Parathyroid adenoma (tissue), 2 donors: ENCODE measurements at regions not wholly inside any gene's neighbourhood (a gene's known extent, or its start where the extent isn't known, plus 50 kb on each side); places are given as distances from the start of the nearest gene placed in this dataset.

Experiments
- H2AFZ ChIP-seq: fragments of 300-600 bp; sonication (generic); one replicate; pipeline ENCODE4 v1.7.0; 2017; ENCODE audit warnings: antibody characterized with exemption, mild to moderate bottlenecking
- H3K27ac ChIP-seq: fragments of 300-600 bp; sonication (generic); one replicate; pipeline ENCODE4 v1.7.0; 2017
- H3K27me3 ChIP-seq: fragments of 300-600 bp; sonication (generic); one replicate; pipeline ENCODE4 v1.7.0; 2017; ENCODE audit warnings: low read length; ENCODE audit not compliant: control insufficient read depth, insufficient read depth
- H3K36me3 ChIP-seq: fragments of 300-600 bp; sonication (generic); one replicate; pipeline ENCODE4 v1.7.0; 2017; ENCODE audit warnings: low read length; ENCODE audit not compliant: control insufficient read depth, insufficient read depth
- H3K4me1 ChIP-seq: fragments of 300-600 bp; sonication (generic); one replicate; pipeline ENCODE4 v1.7.0; 2017; ENCODE audit warnings: control low read depth
- H3K4me2 ChIP-seq: fragments of 300-600 bp; sonication (generic); one replicate; pipeline ENCODE4 v1.7.0; 2017; ENCODE audit warnings: low read length
- H3K4me3 ChIP-seq: fragments of 300-600 bp; sonication (generic); one replicate; pipeline ENCODE4 v1.7.0; 2017; ENCODE audit warnings: low read depth, low read length
- H3K79me2 ChIP-seq: fragments of 300-600 bp; sonication (generic); one replicate; pipeline ENCODE4 v1.7.0; 2017; ENCODE audit warnings: control low read depth
- H3K9ac ChIP-seq: fragments of 300-600 bp; sonication (generic); one replicate; pipeline ENCODE4 v1.7.0; 2017; ENCODE audit warnings: mild to moderate bottlenecking
- H3K9me3 ChIP-seq: fragments of 300-600 bp; sonication (generic); one replicate; pipeline ENCODE4 v1.7.0; 2017; ENCODE audit warnings: low read length; ENCODE audit not compliant: control insufficient read depth
- TF ChIP-seq, protein P1 (sequence below): fragments of 300-600 bp; sonication (generic); IDR thresholded peaks from one replicate; pipeline ENCODE4 v1.7.0; 2017; ENCODE audit warnings: antibody characterized with exemption, mild to moderate bottlenecking
- donor health status: primary hyperparathyroidism.

DNA sequence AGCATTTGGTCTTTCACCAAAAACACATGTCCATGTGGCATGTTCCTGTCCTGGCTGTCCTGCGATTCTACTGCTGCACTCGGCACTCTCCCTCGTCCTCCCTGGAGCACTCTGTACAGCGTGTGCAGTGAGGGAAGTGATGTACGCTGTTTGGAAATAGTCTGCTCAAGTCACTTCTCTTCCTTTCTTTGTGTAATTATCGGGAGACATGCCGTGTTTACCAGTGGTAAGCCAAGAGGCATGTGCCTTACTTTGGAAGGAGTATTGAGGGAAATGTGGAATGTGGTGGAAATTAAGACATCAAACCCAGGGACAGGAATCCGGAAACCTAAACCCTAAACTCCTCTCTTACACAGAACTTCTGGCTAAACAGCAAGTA, 268.5 kb upstream of the FOXQ1 start:
- Histone ChIP-seq H3K4me2 (no peak overlapping the region), H3K9me3 (no peaks in the 10 kb centered on the region), H3K4me3 (no peak overlapping the region), H3K36me3 (no peaks in the 10 kb centered on the region), H2AFZ (no peak overlapping the region), H3K79me2 (no peaks in the 10 kb centered on the region), H3K27me3 (no peaks in the 10 kb centered on the region), H3K4me1 (no peaks in the 10 kb centered on the region), H3K9ac (no peak overlapping the region), H3K27ac (no peak overlapping the region)
- TF ChIP-seq, protein P1, sequence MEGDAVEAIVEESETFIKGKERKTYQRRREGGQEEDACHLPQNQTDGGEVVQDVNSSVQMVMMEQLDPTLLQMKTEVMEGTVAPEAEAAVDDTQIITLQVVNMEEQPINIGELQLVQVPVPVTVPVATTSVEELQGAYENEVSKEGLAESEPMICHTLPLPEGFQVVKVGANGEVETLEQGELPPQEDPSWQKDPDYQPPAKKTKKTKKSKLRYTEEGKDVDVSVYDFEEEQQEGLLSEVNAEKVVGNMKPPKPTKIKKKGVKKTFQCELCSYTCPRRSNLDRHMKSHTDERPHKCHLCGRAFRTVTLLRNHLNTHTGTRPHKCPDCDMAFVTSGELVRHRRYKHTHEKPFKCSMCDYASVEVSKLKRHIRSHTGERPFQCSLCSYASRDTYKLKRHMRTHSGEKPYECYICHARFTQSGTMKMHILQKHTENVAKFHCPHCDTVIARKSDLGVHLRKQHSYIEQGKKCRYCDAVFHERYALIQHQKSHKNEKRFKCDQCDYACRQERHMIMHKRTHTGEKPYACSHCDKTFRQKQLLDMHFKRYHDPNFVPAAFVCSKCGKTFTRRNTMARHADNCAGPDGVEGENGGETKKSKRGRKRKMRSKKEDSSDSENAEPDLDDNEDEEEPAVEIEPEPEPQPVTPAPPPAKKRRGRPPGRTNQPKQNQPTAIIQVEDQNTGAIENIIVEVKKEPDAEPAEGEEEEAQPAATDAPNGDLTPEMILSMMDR, result no peak

GRCh38 chr6:1042583-1043457, 269.1 kb upstream of the FOXQ1 start:
- Histone ChIP-seq H3K79me2 (no peaks in the 10 kb centered on the region), H3K9me3 (no peaks in the 10 kb centered on the region), H3K9ac (no peak overlapping the region), H3K36me3 (no peaks in the 10 kb centered on the region), H3K4me2 (no peak overlapping the region), H3K4me1 (no peaks in the 10 kb centered on the region), H3K27ac (no peak overlapping the region), H2AFZ (no peak overlapping the region), H3K4me3 (no peak overlapping the region), H3K27me3 (no peaks in the 10 kb centered on the region)
- TF ChIP-seq, protein P1, result no peak

- Histone ChIP-seq H3K4me1 (no peaks in the 10 kb centered on the region), H3K4me3 (no peak overlapping the region), H2AFZ (no peak overlapping the region), H3K9ac (no peak overlapping the region), H3K27ac (no peak overlapping the region), H3K27me3 (no peaks in the 10 kb centered on the region), H3K36me3 (no peaks in the 10 kb centered on the region), H3K4me2 (no peak overlapping the region), H3K79me2 (no peaks in the 10 kb centered on the region), H3K9me3 (no peaks in the 10 kb centered on the region)
- TF ChIP-seq, protein P1, result no peak
These were observed 271.5 kb upstream of the FOXQ1 start for GRCh38 chr6:1040393-1040792.

DNA sequence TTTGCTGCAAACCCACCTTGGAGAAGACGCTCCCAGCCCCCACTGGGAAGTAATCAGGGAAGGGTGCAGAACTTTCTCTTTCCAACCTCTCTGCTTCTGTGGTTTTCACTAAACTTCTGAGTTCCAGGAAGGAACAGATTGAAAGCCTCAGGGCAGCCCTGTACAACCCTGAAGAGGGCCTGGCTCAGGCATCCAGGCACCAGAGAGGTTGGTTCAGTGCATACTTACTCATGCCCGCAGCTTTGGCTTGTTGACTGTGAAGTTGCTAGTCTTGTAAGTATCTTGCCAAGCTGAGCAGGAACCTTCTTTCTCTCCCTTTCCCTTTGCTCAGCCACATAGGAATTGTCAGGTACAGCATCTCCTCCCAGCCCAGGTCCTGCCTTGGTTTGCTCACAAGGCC, 272.2 kb upstream of the FOXQ1 start:
- no peaks in the 10 kb centered on the region for H3K4me1 ChIP-seq
- no peaks in the 10 kb centered on the region for H3K79me2 ChIP-seq
- TF ChIP-seq, protein P1, result no peak
- H3K4me3 ChIP-seq, result no peak overlapping the region
- H3K27me3 ChIP-seq, result no peaks in the 10 kb centered on the region
- H3K4me2 ChIP-seq, result no peak overlapping the region
- H3K9me3 ChIP-seq, result no peaks in the 10 kb centered on the region
- H3K9ac ChIP-seq, result no peak overlapping the region
- no peaks in the 10 kb centered on the region for H3K36me3 ChIP-seq
- H2AFZ ChIP-seq, result no peak overlapping the region
- no peak overlapping the region for H3K27ac ChIP-seq

- Histone ChIP-seq H3K36me3 (no peaks in the 10 kb centered on the region), H3K9me3 (no peaks in the 10 kb centered on the region), H3K27me3 (no peaks in the 10 kb centered on the region), H3K27ac (no peak overlapping the region), H3K4me2 (no peak overlapping the region), H3K4me3 (no peak overlapping the region), H2AFZ (no peak overlapping the region), H3K4me1 (no peaks in the 10 kb centered on the region), H3K9ac (no peak overlapping the region), H3K79me2 (no peaks in the 10 kb centered on the region)
- TF ChIP-seq, protein P1, result no peak
These were observed 272.7 kb upstream of the FOXQ1 start for GRCh38 chr6:1039191-1039590.
